SIG-M5 treated with dmso at 0.1 percent for 504 hours (cell line): ENCODE measurements at regions not wholly inside any gene's neighbourhood (a gene's known extent, or its start where the extent isn't known, plus 50 kb on each side); places are given as distances from the start of the nearest gene placed in this dataset.

ENCODE experiments used
- DNase-seq: peaks from one replicate; lab custom pipeline; 2025; ENCODE audit not compliant: unreplicated experiment; lab: John Stamatoyannopoulos, UW

- DNase-seq = no peak
Measured at GRCh38 chr14:101361451-101362433, 199.6 kb upstream of the DIO3 start.

- DNase-seq = no peak
Measured at GRCh38 chr14:101362529-101363260, 198.6 kb upstream of the DIO3 start.

DNA sequence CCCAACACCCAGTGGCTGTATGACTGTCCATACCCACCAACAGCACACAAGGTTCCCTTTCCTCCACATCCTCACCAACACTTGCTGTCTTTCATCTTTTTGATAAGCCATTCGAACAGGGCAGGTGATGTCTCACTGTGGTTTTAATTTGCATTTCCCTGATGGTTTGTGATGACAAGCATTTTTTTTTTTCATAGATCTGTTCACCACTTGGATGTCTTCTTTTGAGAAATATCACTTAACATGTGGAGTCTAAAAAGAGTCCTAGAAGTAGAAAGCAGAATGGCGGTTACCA, 198.1 kb upstream of the DIO3 start:
- no peak for DNase-seq

DNA sequence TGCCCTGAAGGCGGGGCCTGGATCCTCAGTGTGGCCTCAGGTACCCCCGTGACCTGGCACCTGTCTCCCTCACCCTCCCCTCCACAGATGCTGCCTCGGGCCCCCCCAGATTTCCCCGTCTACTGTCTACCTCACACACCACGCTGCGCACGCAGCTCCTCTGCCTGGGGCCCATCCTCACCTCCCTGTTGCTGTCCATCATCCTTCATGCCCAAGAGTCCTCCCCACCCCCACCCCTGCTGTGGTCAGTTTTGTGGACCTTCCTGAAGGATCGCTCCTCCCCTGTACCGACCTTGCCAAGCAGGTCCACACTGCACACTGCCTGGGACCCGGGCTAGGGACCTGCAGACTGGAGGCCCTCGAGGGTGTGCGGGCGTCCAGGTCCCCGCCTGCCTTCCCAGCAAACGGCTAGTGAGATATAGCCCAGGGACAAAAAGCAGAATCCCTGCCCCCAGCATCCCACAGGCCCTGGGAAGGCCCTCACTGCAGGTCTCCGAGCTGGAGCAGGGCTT, 197.4 kb upstream of the DIO3 start:
- no peak for DNase-seq

- DNase-seq = no peak
Measured at GRCh38 chr14:101364503-101365328, 196.6 kb upstream of the DIO3 start.

- no peak for DNase-seq
Measured at GRCh38 chr14:101365329-101366158, 195.8 kb upstream of the DIO3 start.

DNA sequence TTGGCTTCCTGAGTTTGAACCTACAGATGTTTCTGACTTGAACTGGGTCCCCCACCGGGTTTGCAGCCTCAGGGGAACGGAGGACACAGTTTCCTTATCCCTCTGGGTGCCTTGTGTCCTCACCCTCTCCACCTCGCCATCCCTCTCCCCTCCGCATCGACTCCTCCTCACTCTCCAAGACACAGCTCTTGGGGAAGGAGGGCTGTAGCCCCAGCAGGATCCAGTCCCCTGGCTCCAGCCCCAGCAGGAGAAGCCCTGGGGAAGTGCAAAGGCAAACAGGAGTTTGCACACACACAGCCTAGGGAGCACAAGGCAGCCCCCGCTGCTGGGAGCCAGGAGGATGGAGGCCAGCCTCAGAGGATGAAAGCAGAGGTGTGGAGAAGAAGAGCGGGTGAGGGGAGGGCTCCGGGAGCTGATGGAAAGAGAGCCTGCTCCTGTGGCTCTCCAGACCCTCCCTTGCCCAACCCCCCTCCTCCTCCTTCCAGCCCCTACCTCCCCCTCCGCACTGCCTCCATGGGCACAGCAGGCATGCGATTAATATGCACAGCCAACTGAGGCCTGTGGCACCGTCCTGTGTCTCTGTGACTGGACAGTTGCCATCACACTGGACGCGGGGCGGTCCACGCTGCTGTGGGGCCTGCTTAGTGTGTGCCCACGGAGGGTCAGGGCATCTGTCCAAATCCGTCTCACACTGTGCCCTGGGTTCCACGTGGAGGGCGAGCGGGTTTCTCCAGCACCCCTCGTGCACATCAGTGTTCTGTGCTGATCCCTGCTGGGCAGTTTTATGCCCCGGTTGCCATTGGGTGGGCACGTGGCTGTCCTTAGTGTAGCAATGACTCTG, 193.7 kb upstream of the DIO3 start:
- DNase-seq = no peak

- no peak for DNase-seq
Measured at GRCh38 chr14:101368629-101369028, 192.7 kb upstream of the DIO3 start.

GRCh38 chr14:101369194-101369915, 191.9 kb upstream of the DIO3 start:
- no peak for DNase-seq

DNA sequence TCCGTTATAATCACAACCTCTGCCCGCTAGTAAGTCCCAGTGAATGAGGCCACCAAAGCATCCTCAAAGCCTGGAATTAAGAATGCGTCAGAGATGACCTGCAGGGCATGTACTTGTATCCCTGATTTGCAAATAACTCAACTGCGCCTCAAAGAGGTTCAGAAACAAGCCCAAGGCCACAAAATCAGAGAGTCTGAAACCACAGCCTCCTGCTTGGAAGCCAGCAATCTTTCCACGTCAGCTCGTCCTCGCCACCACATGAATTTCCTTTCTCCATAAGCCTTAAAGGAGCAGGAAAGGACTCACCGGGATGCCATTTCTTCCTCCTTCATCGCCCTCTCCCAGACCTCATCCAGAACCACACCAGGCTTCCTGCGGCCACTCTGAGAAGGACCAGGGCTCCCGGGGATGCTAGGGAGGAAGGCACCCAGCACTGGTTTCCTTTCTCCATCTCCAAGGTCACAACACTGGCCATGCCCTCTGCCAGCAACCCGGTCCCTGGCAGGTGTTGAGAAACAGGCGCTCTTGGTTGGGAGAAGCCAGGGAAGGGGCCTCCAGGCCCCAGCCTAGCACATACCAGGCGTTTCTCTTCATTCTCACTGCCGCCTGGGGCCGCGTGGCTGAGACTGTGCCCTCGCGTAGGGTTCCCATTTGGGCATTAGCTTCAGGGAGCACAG, 191.2 kb upstream of the DIO3 start:
- DNase-seq = no peak

DNA sequence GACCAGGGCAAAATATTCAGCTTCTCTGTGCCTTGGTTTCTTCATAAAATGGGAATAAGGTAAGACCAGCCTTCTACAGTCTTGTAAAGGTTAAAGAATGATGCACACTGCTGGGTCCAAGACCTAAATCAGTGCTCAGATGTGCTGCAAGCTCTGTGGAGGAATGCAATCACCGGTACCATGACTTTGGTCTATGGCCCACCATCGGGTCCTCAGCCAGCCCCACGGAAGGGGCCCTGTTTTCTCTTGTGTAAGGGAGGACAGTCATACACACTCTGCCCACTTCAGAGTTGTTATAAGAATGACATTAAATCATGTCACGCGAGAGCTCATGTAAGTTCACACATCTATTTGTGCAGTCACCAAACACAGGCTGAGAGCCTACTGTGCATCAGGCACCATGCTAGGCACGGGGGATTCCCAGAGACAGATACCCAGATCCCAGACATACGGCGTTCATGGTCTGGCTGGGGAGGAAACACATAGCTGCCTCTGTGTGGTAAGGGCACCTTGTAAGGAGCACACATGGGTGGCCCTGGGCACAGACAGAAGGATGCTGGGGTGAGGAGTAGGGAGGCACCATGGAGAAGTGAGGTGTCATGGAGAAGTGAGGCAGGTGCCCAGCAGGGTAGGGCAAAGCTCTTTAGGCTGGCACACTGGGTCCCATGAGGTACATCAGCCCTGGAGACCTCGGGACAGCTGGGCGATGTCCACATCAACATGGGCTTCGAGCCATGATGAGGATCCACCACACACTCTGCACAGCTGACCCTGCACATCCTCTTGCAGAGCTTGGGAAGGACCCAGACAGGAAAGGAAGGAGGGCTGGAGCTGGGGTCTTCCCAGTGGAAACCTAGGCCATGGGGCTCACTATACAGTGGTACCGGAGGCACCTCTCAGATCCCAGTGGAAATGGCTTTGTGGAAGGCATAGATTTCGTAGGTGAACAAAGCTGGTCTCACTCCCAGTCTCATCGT, 190.4 kb upstream of the DIO3 start:
- DNase-seq = no peak

GRCh38 chr14:101371799-101372793, 189.2 kb upstream of the DIO3 start:
- no peak for DNase-seq

GRCh38 chr14:101372894-101373620, 188.2 kb upstream of the DIO3 start:
- no peak for DNase-seq

DNA sequence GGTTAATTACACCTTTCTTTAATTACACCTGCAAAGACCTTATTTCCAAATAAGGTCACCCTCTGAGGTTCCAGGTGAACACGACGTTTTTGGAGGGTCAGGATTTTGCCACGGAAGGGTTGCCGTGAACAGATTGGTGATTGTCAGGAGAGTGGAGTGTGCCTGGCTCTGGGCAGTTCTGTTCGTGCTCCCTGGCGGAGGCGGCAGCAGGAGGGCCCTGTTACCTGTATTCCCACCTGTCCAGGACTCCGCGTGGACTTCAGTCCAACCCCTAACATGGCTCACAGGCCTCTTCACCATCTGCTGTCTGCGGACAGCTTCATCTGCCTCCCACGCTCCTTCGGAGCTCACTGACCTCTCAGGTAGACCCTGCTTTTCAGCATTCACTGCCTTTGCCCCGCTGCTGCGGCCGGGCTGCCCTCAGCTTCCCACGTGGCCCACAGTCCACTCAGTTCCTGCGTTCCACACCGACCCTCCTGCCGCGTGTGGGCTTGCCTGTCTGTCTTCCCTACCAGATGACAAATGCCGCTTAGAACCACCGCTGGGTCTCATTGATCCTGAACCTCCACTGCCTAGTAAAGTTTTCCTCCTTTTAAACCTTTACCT, 187.5 kb upstream of the DIO3 start:
- no peak for DNase-seq
